SK-N-SH treated with all-trans-retinoic acid at 6 μM for 48 hours (cell line): ENCODE measurements at regions not wholly inside any gene's neighbourhood (a gene's known extent, or its start where the extent isn't known, plus 50 kb on each side); places are given as distances from the start of the nearest gene placed in this dataset.

Experiments
- ATAC-seq: fragments of 200-7000 bp; cut with Tn5 transposase; 3 replicates; pipeline ENCODE4 v1.9.1; 2020; ENCODE audit warnings: mild to moderate bottlenecking, moderate library complexity
- ARNTL ChIP-seq: fragments of 450-650 bp; formaldehyde crosslinking; IDR thresholded peaks from 2 replicates; pipeline ENCODE4 v1.5.0; 2020; ENCODE audit warnings: low read depth, mild to moderate bottlenecking, moderate library complexity, borderline replicate concordance
- BACH2 ChIP-seq: fragments of 250-450 bp; sonication (Bioruptor Pico); IDR thresholded peaks from 2 replicates; pipeline ENCODE4 v1.9.0; 2021; ENCODE audit warnings: mild to moderate bottlenecking, borderline replicate concordance
- CREB5 ChIP-seq: fragments of 250-450 bp; sonication (Bioruptor Pico); IDR thresholded peaks from 2 replicates; pipeline ENCODE4 v1.5.1; 2020; ENCODE audit warnings: low read depth, mild to moderate bottlenecking, moderate library complexity
- CSDC2 ChIP-seq: fragments of 250-450 bp; sonication (Bioruptor Pico); IDR thresholded peaks from 2 replicates; pipeline ENCODE4 v1.5.0; 2020; ENCODE audit warnings: mild to moderate bottlenecking, moderate library complexity
- ESRRG ChIP-seq: fragments of 250-450 bp; sonication (Bioruptor Pico); IDR thresholded peaks from 2 replicates; pipeline ENCODE4 v1.6.1; 2021; ENCODE audit warnings: mild to moderate bottlenecking
- GLIS3 ChIP-seq: fragments of 250-450 bp; sonication (Bioruptor Pico); IDR thresholded peaks from 2 replicates; pipeline ENCODE4 v1.5.0; 2020; ENCODE audit warnings: mild to moderate bottlenecking, moderate library complexity
- ISL1 ChIP-seq: fragments of 250-450 bp; sonication (Bioruptor Pico); IDR thresholded peaks from 2 replicates; pipeline ENCODE4 v2.1.2; 2022; ENCODE audit warnings: mild to moderate bottlenecking, moderate library complexity
- OSR1 ChIP-seq: fragments of 250-450 bp; sonication (Bioruptor Pico); IDR thresholded peaks from 2 replicates; pipeline ENCODE4 v1.8.0; 2022; ENCODE audit warnings: moderate library complexity, mild to moderate bottlenecking, inconsistent platforms
- PATZ1 ChIP-seq: fragments of 250-450 bp; sonication (Bioruptor Pico); IDR thresholded peaks from 2 replicates; pipeline ENCODE4 v1.8.0; 2020; ENCODE audit warnings: mild to moderate bottlenecking, moderate library complexity, borderline replicate concordance
- POU6F1 ChIP-seq: fragments of 250-450 bp; sonication (Bioruptor Pico); IDR thresholded peaks from 2 replicates; pipeline ENCODE4 v1.8.0; 2021; ENCODE audit warnings: low read depth, mild to moderate bottlenecking, moderate library complexity, borderline replicate concordance
- PPARA ChIP-seq: fragments of 250-450 bp; sonication (Bioruptor Pico); IDR thresholded peaks from 2 replicates; pipeline ENCODE4 v1.5.0; 2020; ENCODE audit warnings: mild to moderate bottlenecking, borderline replicate concordance
- RARB ChIP-seq: fragments of 250-450 bp; sonication (Bioruptor Pico); IDR thresholded peaks from 2 replicates; pipeline ENCODE4 v1.8.0; 2021; ENCODE audit warnings: mild to moderate bottlenecking, moderate library complexity
- SNAI2 ChIP-seq: fragments of 250-450 bp; sonication (Bioruptor Pico); IDR thresholded peaks from 2 replicates; pipeline ENCODE4 v1.5.0; 2020; ENCODE audit warnings: mild to moderate bottlenecking, moderate library complexity
- TCF4 ChIP-seq: fragments of 250-450 bp; sonication (Bioruptor Pico); IDR thresholded peaks from 2 replicates; pipeline ENCODE4 v1.8.0; 2021; ENCODE audit warnings: mild to moderate bottlenecking, moderate library complexity, borderline replicate concordance
- TOX ChIP-seq: fragments of 250-450 bp; sonication (Bioruptor Pico); IDR thresholded peaks from 2 replicates; pipeline ENCODE4 v1.8.0; 2021; ENCODE audit warnings: mild to moderate bottlenecking, moderate library complexity, borderline replicate concordance
- ZC3H10 ChIP-seq: fragments of 250-450 bp; sonication (Bioruptor Pico); IDR thresholded peaks from 2 replicates; pipeline ENCODE4 v1.5.1; 2021; ENCODE audit warnings: mild to moderate bottlenecking, moderate library complexity
- ZFP3 ChIP-seq: fragments of 250-450 bp; sonication (Bioruptor Pico); IDR thresholded peaks from 2 replicates; pipeline ENCODE4 v1.5.0; 2020; ENCODE audit warnings: mild to moderate bottlenecking, moderate library complexity
- ZFP30 ChIP-seq: fragments of 450-650 bp; formaldehyde crosslinking; IDR thresholded peaks from 2 replicates; pipeline ENCODE4 v1.5.0; 2022; ENCODE audit warnings: mild to moderate bottlenecking, moderate library complexity
- ZNF565 ChIP-seq: fragments of 450-650 bp; formaldehyde crosslinking; conservative IDR thresholded peaks from 2 replicates; pipeline ENCODE4 v1.5.0; 2020; ENCODE audit warnings: low read depth, mild to moderate bottlenecking, moderate library complexity
- ZNF70 ChIP-seq: fragments of 450-650 bp; formaldehyde crosslinking; IDR thresholded peaks from 2 replicates; pipeline ENCODE4 v1.5.0; 2020; ENCODE audit warnings: mild to moderate bottlenecking, moderate library complexity
- ZNF8 ChIP-seq: fragments of 450-650 bp; formaldehyde crosslinking; IDR thresholded peaks from 2 replicates; pipeline ENCODE4 v1.5.0; 2020; ENCODE audit warnings: mild to moderate bottlenecking, moderate library complexity
- TF ChIP-seq, protein P1 (sequence below): fragments of 250-450 bp; sonication (Bioruptor Pico); IDR thresholded peaks from 2 replicates; pipeline ENCODE4 v1.5.0; 2020; ENCODE audit warnings: mild to moderate bottlenecking, moderate library complexity
- TF ChIP-seq, protein P2 (sequence below): fragments of 250-450 bp; sonication (Bioruptor Pico); IDR thresholded peaks from 2 replicates; pipeline ENCODE4 v1.5.1; 2021; ENCODE audit warnings: mild to moderate bottlenecking, moderate library complexity

- TF ChIP-seq ZFP30 (CRISPR knock-in tag): no peak
- no peak for TF ChIP-seq TOX (CRISPR knock-in tag)
- TF ChIP-seq ZC3H10: no peak
- no peak for TF ChIP-seq ZNF8 (CRISPR knock-in tag)
- no peak for TF ChIP-seq ARNTL (CRISPR knock-in tag)
- TF ChIP-seq ZNF70 (CRISPR knock-in tag): no peak
- no peak for TF ChIP-seq SNAI2 (CRISPR knock-in tag)
- no peak for ATAC-seq
These were observed 321.4 kb downstream of the FAT3 start for GRCh38 chr11:92545906-92546471.

- no peak for ATAC-seq
- TF ChIP-seq RARB (CRISPR knock-in tag): no peak
- TF ChIP-seq OSR1: no peak
- no peak for TF ChIP-seq ZNF70 (CRISPR knock-in tag)
- no peak for TF ChIP-seq ISL1 (CRISPR knock-in tag)
- no peak for TF ChIP-seq TCF4 (CRISPR knock-in tag)
- no peak for TF ChIP-seq BACH2 (CRISPR knock-in tag)
- no peak for TF ChIP-seq ZNF565 (CRISPR knock-in tag)
- TF ChIP-seq, protein P1, sequence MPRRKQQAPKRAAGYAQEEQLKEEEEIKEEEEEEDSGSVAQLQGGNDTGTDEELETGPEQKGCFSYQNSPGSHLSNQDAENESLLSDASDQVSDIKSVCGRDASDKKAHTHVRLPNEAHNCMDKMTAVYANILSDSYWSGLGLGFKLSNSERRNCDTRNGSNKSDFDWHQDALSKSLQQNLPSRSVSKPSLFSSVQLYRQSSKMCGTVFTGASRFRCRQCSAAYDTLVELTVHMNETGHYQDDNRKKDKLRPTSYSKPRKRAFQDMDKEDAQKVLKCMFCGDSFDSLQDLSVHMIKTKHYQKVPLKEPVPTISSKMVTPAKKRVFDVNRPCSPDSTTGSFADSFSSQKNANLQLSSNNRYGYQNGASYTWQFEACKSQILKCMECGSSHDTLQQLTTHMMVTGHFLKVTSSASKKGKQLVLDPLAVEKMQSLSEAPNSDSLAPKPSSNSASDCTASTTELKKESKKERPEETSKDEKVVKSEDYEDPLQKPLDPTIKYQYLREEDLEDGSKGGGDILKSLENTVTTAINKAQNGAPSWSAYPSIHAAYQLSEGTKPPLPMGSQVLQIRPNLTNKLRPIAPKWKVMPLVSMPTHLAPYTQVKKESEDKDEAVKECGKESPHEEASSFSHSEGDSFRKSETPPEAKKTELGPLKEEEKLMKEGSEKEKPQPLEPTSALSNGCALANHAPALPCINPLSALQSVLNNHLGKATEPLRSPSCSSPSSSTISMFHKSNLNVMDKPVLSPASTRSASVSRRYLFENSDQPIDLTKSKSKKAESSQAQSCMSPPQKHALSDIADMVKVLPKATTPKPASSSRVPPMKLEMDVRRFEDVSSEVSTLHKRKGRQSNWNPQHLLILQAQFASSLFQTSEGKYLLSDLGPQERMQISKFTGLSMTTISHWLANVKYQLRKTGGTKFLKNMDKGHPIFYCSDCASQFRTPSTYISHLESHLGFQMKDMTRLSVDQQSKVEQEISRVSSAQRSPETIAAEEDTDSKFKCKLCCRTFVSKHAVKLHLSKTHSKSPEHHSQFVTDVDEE: no peak
- no peak for TF ChIP-seq ESRRG (CRISPR knock-in tag)
- TF ChIP-seq ZNF8 (CRISPR knock-in tag): no peak
- TF ChIP-seq PATZ1 (CRISPR knock-in tag): no peak
These were observed 322.0 kb downstream of the FAT3 start for GRCh38 chr11:92546603-92547002.

- ATAC-seq: no peak
- TF ChIP-seq ESRRG (CRISPR knock-in tag): no peak
- no peak for TF ChIP-seq CSDC2 (CRISPR knock-in tag)
- no peak for TF ChIP-seq CREB5
- TF ChIP-seq ZNF8 (CRISPR knock-in tag): no peak
- no peak for TF ChIP-seq SNAI2 (CRISPR knock-in tag)
- TF ChIP-seq ZFP3 (CRISPR knock-in tag): no peak
- TF ChIP-seq ISL1 (CRISPR knock-in tag): no peak
- TF ChIP-seq, protein P2, sequence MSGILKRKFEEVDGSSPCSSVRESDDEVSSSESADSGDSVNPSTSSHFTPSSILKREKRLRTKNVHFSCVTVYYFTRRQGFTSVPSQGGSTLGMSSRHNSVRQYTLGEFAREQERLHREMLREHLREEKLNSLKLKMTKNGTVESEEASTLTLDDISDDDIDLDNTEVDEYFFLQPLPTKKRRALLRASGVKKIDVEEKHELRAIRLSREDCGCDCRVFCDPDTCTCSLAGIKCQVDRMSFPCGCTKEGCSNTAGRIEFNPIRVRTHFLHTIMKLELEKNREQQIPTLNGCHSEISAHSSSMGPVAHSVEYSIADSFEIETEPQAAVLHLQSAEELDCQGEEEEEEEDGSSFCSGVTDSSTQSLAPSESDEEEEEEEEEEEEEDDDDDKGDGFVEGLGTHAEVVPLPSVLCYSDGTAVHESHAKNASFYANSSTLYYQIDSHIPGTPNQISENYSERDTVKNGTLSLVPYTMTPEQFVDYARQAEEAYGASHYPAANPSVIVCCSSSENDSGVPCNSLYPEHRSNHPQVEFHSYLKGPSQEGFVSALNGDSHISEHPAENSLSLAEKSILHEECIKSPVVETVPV (CRISPR knock-in tag): no peak
- no peak for TF ChIP-seq ARNTL (CRISPR knock-in tag)
- no peak for TF ChIP-seq TOX (CRISPR knock-in tag)
- TF ChIP-seq, all 23 proteins: peak for 0
These were observed 325.8 kb downstream of the FAT3 start for GRCh38 chr11:92550411-92550810.

DNA sequence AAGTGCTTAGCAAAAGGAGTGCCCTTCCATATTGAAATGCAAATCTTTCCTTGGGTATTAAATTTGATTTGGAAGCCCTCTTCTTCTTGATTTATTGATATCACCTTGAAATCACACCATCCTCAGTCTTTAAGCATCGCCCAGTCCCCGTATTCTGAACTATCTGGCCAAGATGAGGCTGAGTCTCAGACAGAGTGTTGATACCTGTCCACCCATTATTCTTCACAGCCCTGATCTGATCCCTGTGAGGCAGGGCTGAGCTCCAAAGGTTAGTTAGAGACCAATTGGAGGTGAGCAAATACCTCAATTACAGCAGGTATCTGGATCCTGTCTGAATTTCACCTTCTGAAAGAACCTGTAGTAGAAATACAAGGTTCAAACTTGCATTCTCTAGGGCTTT, 326.3 kb downstream of the FAT3 start:
- ATAC-seq: no peak
- no peak for TF ChIP-seq GLIS3 (CRISPR knock-in tag)
- TF ChIP-seq POU6F1 (CRISPR knock-in tag): no peak
- no peak for TF ChIP-seq OSR1
- no peak for TF ChIP-seq TCF4 (CRISPR knock-in tag)
- no peak for TF ChIP-seq PPARA (CRISPR knock-in tag)
- no peak for TF ChIP-seq ARNTL (CRISPR knock-in tag)
- TF ChIP-seq CREB5: no peak
- TF ChIP-seq RARB (CRISPR knock-in tag): no peak
- TF ChIP-seq ESRRG (CRISPR knock-in tag): no peak
- no peak for TF ChIP-seq ZNF70 (CRISPR knock-in tag)
- no peak for TF ChIP-seq ZC3H10
- no peak for TF ChIP-seq SNAI2 (CRISPR knock-in tag)
- no peak for TF ChIP-seq ISL1 (CRISPR knock-in tag)
- TF ChIP-seq ZNF8 (CRISPR knock-in tag): no peak
- TF ChIP-seq TOX (CRISPR knock-in tag): no peak
